SW 1271 (cell line): ENCODE measurements at regions not wholly inside any gene's neighbourhood (a gene's known extent, or its start where the extent isn't known, plus 50 kb on each side); places are given as distances from the start of the nearest gene placed in this dataset.
A peak's percentile ranks its signal among the peaks of the same experiment; 100 is the strongest.
"Not testable (repeated sequence)": the region's sequence is repeated elsewhere in the genome, so short reads cannot be mapped to it uniquely, and the experiment has no call there.

Source experiments
- DNase-seq, 2 experiments: peaks; one replicate each; lab custom pipeline; 2025; lab: John Stamatoyannopoulos, UW

GRCh38 chr15:66884115-66884622 lies 181.2 kb upstream of the SMAD3 start:
- DNase-seq, result no peak

- no peak for DNase-seq
Measured at GRCh38 chr15:66884661-66885237, 180.7 kb upstream of the SMAD3 start.

- no peak for DNase-seq
Measured at GRCh38 chr15:66885281-66885915, 180.0 kb upstream of the SMAD3 start.

GRCh38 chr15:66886241-66886675 lies 179.1 kb upstream of the SMAD3 start:
- no peak for DNase-seq

- DNase-seq, result no peak
Measured at GRCh38 chr15:66886686-66887273, 178.6 kb upstream of the SMAD3 start.

- not testable (repeated sequence) for DNase-seq
Measured at GRCh38 chr15:66889298-66889697, 176.1 kb upstream of the SMAD3 start.

- no peak for DNase-seq
Measured at GRCh38 chr15:66891776-66892175, 173.6 kb upstream of the SMAD3 start.

GRCh38 chr15:66893294-66893693 lies 172.1 kb upstream of the SMAD3 start:
- no peak for DNase-seq

GRCh38 chr15:66894363-66894762 lies 171.0 kb upstream of the SMAD3 start:
- no peak for DNase-seq

- no peak for DNase-seq
Measured at GRCh38 chr15:66894986-66895780, 170.2 kb upstream of the SMAD3 start.

GRCh38 chr15:66895794-66896453 lies 169.5 kb upstream of the SMAD3 start:
- no peak for DNase-seq

- DNase-seq, result no peak
Measured at GRCh38 chr15:66896611-66897010, 168.8 kb upstream of the SMAD3 start.

- no peak for DNase-seq
Measured at GRCh38 chr15:66897416-66897815, 168.0 kb upstream of the SMAD3 start.

- no peak for DNase-seq
Measured at GRCh38 chr15:66897971-66898370, 167.4 kb upstream of the SMAD3 start.

- DNase-seq, result no peak
Measured at GRCh38 chr15:66898656-66899386, 166.6 kb upstream of the SMAD3 start.

GRCh38 chr15:66899555-66900350 lies 165.6 kb upstream of the SMAD3 start:
- DNase-seq, result no peak

GRCh38 chr15:66900586-66901310 lies 164.7 kb upstream of the SMAD3 start:
- DNase-seq, result no peak

GRCh38 chr15:66901336-66902100 lies 163.9 kb upstream of the SMAD3 start:
- peak in 1 of 2 experiments; percentile 33 for DNase-seq

GRCh38 chr15:66905185-66905584 lies 160.2 kb upstream of the SMAD3 start:
- DNase-seq, result no peak
